ENCODE measurements at regions not wholly inside any gene's neighbourhood (a gene's known extent, or its start where the extent isn't known, plus 50 kb on each side); places are given as distances from the start of the nearest gene placed in this dataset.

GRCh38 chr7:25349283-25350017, 121.2 kb upstream of the NPVF start:
- no peaks in the 10 kb centered on the region for H3K36me3 ChIP-seq
- no peak overlapping the region for H3K27ac ChIP-seq
- TF ChIP-seq CTCF (IDR thresholded peaks at IDR 0.05) (no peak), POLR2A (IDR thresholded peaks at IDR 0.05) (no peak)
- H3K27me3 ChIP-seq = no peaks in the 10 kb centered on the region
- H3K4me3 ChIP-seq = no peak overlapping the region
- no peaks in the 10 kb centered on the region for H3K4me1 ChIP-seq
- no peak for DNase-seq
- H3K9me3 ChIP-seq = no peaks in the 10 kb centered on the region

GRCh38 chr7:25350041-25350440, 121.8 kb upstream of the NPVF start:
- TF ChIP-seq CTCF (IDR thresholded peaks at IDR 0.05) = no peak
- TF ChIP-seq POLR2A (IDR thresholded peaks at IDR 0.05) = no peak
- Histone ChIP-seq H3K36me3 (no peaks in the 10 kb centered on the region), H3K4me1 (no peaks in the 10 kb centered on the region), H3K9me3 (no peaks in the 10 kb centered on the region), H3K4me3 (no peak overlapping the region), H3K27me3 (no peaks in the 10 kb centered on the region), H3K27ac (no peak overlapping the region)
- DNase-seq = no peak

DNA sequence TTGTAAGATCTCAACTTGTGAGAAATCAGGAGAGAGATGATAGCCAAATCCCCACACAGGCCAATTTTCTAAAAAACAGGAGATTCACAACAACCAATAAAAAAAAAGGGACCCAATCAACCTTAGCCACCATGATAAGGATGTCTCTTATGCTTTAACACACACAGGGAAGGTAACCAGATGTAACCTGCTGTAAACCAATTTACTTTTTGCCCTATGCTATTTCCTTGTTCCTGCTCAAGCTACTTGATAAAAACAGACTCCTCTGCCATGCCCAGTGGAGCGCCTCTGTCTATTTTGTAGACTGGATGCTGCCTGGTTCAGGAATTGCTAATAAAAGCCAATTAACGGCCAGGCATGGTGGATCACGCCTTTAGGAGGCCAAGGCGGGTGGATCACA, 123.5 kb upstream of the NPVF start:
- Histone ChIP-seq H3K36me3 (no peaks in the 10 kb centered on the region), H3K4me1 (no peaks in the 10 kb centered on the region), H3K27ac (no peak overlapping the region), H3K9me3 (no peaks in the 10 kb centered on the region), H3K27me3 (no peaks in the 10 kb centered on the region), H3K4me3 (no peak overlapping the region)
- TF ChIP-seq CTCF (IDR thresholded peaks at IDR 0.05) (no peak), POLR2A (IDR thresholded peaks at IDR 0.05) (no peak)
- no peak for DNase-seq

DNA sequence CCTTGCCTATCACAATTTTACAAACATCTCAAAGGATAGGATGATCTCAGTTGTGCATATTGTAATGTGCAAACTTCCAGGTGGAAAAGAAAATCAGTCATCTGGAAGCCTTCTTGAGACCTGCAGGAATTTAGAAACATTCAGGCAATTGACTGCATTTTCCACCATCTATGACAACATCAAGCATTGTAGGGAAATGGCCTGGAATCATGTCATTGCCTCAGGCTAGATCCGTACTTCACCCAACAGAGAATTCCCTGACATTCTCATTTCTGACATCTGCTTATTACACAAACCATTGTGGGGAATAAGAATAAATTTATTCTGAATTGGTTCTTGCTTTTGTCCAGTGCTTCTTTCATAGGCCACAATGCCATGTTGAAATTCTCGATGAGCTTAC, 124.9 kb upstream of the NPVF start:
- TF ChIP-seq POLR2A (IDR thresholded peaks at IDR 0.05) (no peak), CTCF (IDR thresholded peaks at IDR 0.05) (no peak)
- Histone ChIP-seq H3K4me1 (no peaks in the 10 kb centered on the region), H3K27me3 (no peaks in the 10 kb centered on the region), H3K9me3 (no peaks in the 10 kb centered on the region), H3K4me3 (no peak overlapping the region), H3K36me3 (no peaks in the 10 kb centered on the region), H3K27ac (no peak overlapping the region)
- DNase-seq = no peak

DNA sequence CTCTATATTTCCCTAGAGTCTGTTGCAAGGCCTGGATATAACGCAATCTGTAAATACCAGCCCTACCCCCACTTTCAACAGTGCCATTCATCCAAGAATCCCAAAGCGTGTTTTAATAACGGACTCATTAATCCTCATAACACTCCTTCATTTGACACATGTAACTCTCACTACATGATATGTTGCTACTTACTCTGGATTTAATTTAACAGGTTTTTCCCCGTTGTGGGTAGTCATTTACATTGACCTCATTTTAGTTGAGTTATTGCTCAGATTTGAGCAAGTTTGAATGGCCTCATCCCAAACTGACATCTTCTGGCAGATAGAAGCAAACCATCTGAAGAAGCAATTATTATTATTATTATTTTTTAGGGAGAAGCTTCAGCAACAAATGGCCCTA, 125.4 kb upstream of the NPVF start:
- no peaks in the 10 kb centered on the region for H3K27me3 ChIP-seq
- TF ChIP-seq CTCF (IDR thresholded peaks at IDR 0.05) (no peak), POLR2A (IDR thresholded peaks at IDR 0.05) (no peak)
- H3K36me3 ChIP-seq = no peaks in the 10 kb centered on the region
- H3K4me3 ChIP-seq = no peak overlapping the region
- no peaks in the 10 kb centered on the region for H3K9me3 ChIP-seq
- no peak overlapping the region for H3K27ac ChIP-seq
- no peaks in the 10 kb centered on the region for H3K4me1 ChIP-seq
- DNase-seq = no peak

Measured in Peyer's patch (tissue), 4 donors.